CD4-positive, alpha-beta T cell (primary cell): ENCODE measurements at regions not wholly inside any gene's neighbourhood (a gene's known extent, or its start where the extent isn't known, plus 50 kb on each side); places are given as distances from the start of the nearest gene placed in this dataset.

Experiments
- ATAC-seq: fragments of 200-7000 bp; cut with Tn5 transposase; one replicate; pipeline ENCODE4 v1.10.0; 2022; ENCODE audit warnings: mild to moderate bottlenecking; ENCODE audit not compliant: poor library complexity
- CTCF ChIA-PET: fragments of 350-600 bp; sonication (Branson Sonifier 250); formaldehyde crosslinking; loops from one replicate; lab custom pipeline; 2021; ENCODE audit warnings: antibody characterized with exemption, inconsistent platforms; lab: Charles Lee
- POLR2A ChIA-PET: fragments of 350-600 bp; sonication (Branson Sonifier 250); formaldehyde crosslinking; loops from one replicate; lab custom pipeline; 2021; ENCODE audit warnings: antibody characterized with exemption, inconsistent platforms; lab: Charles Lee
- DNase-seq, 14 experiments: peaks; one replicate each; pipeline ENCODE4 v3.0.0-alpha.2; 2013 to 2020; ENCODE audit warnings: mixed read lengths in 2 of 14
- H3K27ac ChIP-seq, 2 donors: one replicate each; pipeline versions ENCODE4 v1.5.1 to v1.7.0; 2013; ENCODE audit warnings: low read length in 2 of 2, low read depth in 1 of 2, mild to moderate bottlenecking in 1 of 2
- H3K27me3 ChIP-seq, 2 experiments: 1 replicate in 1 of 2; 2 replicates in 1 of 2; pipeline versions ENCODE4 v1.6.1 to v1.7.0; 2013; ENCODE audit warnings: low read length in 2 of 2, control low read depth in 1 of 2, mild to moderate bottlenecking in 1 of 2, moderate library complexity in 1 of 2; ENCODE audit not compliant: insufficient read depth in 2 of 2, control insufficient read depth in 1 of 2
- H3K36me3 ChIP-seq: one replicate; pipeline ENCODE4 v1.6.1; 2013; ENCODE audit warnings: low read length, control low read depth; ENCODE audit not compliant: insufficient read depth
- H3K4me1 ChIP-seq: one replicate; pipeline ENCODE4 v1.6.1; 2013; ENCODE audit warnings: low read length, control low read depth; ENCODE audit not compliant: insufficient read depth
- H3K4me3 ChIP-seq: one replicate; pipeline ENCODE4 v1.5.1; 2013; ENCODE audit warnings: mild to moderate bottlenecking, low read length, moderate library complexity
- H3K9me3 ChIP-seq, 2 experiments: 1 replicate in 1 of 2; 2 replicates in 1 of 2; pipeline versions ENCODE4 v1.6.1 to v1.7.0; 2013; ENCODE audit warnings: low read length in 2 of 2, mild to moderate bottlenecking in 2 of 2, control low read depth in 1 of 2, moderate library complexity in 1 of 2; ENCODE audit not compliant: control insufficient read depth in 1 of 2, insufficient read depth in 1 of 2
- H3K27ac Mint-ChIP-seq: one replicate; pipeline ENCODE4 v1.8.0; 2020; ENCODE audit warnings: mixed read lengths
- H3K27me3 Mint-ChIP-seq: one replicate; pipeline ENCODE4 v1.8.0; 2021; ENCODE audit warnings: mixed read lengths
- H3K36me3 Mint-ChIP-seq: one replicate; pipeline ENCODE4 v1.8.0; 2021; ENCODE audit warnings: low read depth, mixed read lengths
- H3K4me1 Mint-ChIP-seq: one replicate; pipeline ENCODE4 v1.8.0; 2021; ENCODE audit warnings: low read depth, mixed read lengths
- H3K4me3 Mint-ChIP-seq: one replicate; pipeline ENCODE4 v1.8.0; 2020; ENCODE audit warnings: mild to moderate bottlenecking, mixed read lengths
- H3K9me3 Mint-ChIP-seq: one replicate; pipeline ENCODE4 v1.8.0; 2020; ENCODE audit warnings: mixed read lengths
- CTCF ChIP-seq: fragments of 200-600 bp; IDR thresholded peaks from one replicate; pipeline ENCODE4 v1.8.0; 2022; ENCODE audit warnings: antibody characterized with exemption, mild to moderate bottlenecking
- intact Hi-C, 2 experiments: fragments of 100-400 bp; cut with DNase I in 1 of 2; cut with micrococcal nuclease in 1 of 2; formaldehyde crosslinking; loops; one replicate each; pipeline versions ENCODE4 v1.15.1 to v1.9.0; 2023 to 2025; cut with DNase I, micrococcal nuclease

GRCh38 chr2:177101930-177102329 is 110.7 kb upstream of the HNRNPA3 start:
- H3K4me1 ChIP-seq = no peaks in the 10 kb centered on the region
- no peak overlapping the region for H3K4me3 ChIP-seq
- intact Hi-C loops = no loop called here
- POLR2A ChIA-PET = no interaction called here
- H3K27ac Mint-ChIP-seq = no peak overlapping the region
- TF ChIP-seq CTCF = no peak
- H3K36me3 ChIP-seq = no peaks in the 10 kb centered on the region
- H3K27me3 ChIP-seq = peaks cover 2 to 4% of the 10 kb centered on the region in 2 experiments
- CTCF ChIA-PET = no interaction called here
- DNase-seq = no peak
- peaks cover 3% of the 10 kb centered on the region for H3K9me3 Mint-ChIP-seq
- peaks cover 0 to 4% of the 10 kb centered on the region in 2 experiments for H3K9me3 ChIP-seq
- peaks cover 14% of the 10 kb centered on the region for H3K27me3 Mint-ChIP-seq
- no peaks in the 10 kb centered on the region for H3K4me1 Mint-ChIP-seq
- H3K27ac ChIP-seq = no peak overlapping the region
- H3K36me3 Mint-ChIP-seq = no peaks in the 10 kb centered on the region
- no peak for ATAC-seq
- no peak overlapping the region for H3K4me3 Mint-ChIP-seq

DNA sequence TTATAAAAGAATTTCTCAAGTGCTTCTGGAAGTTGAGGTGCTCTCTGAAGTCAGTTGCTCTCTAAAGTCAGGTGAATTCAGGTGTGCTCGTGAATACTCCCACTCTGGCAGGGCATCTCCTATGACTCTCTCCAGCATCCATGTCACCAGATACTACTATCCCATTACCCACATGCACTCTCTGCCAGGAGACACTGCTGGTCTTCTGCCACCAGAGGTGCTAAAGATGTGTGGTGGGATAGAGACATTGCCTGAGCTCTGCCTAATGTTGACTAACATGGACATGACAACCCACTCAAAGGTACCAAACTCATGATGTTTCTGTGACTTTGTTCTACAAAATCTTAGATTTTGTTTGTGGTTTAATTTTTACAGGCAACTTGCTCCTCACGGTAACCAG is 106.4 kb upstream of the HNRNPA3 start:
- Histone ChIP-seq H3K4me1 (no peaks in the 10 kb centered on the region), H3K4me3 (no peak overlapping the region), H3K36me3 (no peaks in the 10 kb centered on the region), H3K27ac (no peak overlapping the region), H3K9me3 (peaks cover 0 to 4% of the 10 kb centered on the region in 2 experiments), H3K27me3 (peaks cover 0 to 2% of the 10 kb centered on the region in 2 experiments)
- Mint-ChIP-seq H3K4me3 (no peak overlapping the region), H3K9me3 (peaks cover 3% of the 10 kb centered on the region), H3K27ac (no peak overlapping the region), H3K4me1 (no peaks in the 10 kb centered on the region), H3K36me3 (no peaks in the 10 kb centered on the region), H3K27me3 (peaks cover 33% of the 10 kb centered on the region)
- ChIA-PET POLR2A (no interaction called here), CTCF (no interaction called here)
- no peak for TF ChIP-seq CTCF
- no peak for ATAC-seq
- intact Hi-C loops = no loop called here
- DNase-seq = peak in 1 of 14 experiments; percentile 1

- ATAC-seq (no peak), DNase-seq (no peak)
- TF ChIP-seq CTCF = no peak
- Mint-ChIP-seq H3K9me3 (no peaks in the 10 kb centered on the region), H3K36me3 (no peaks in the 10 kb centered on the region), H3K4me3 (no peak overlapping the region), H3K4me1 (no peaks in the 10 kb centered on the region), H3K27me3 (peaks cover 37% of the 10 kb centered on the region), H3K27ac (no peak overlapping the region)
- no peaks in the 10 kb centered on the region for H3K27me3 ChIP-seq
- intact Hi-C loops = no loop called here
- ChIA-PET POLR2A (no interaction called here), CTCF (no interaction called here)
- no peaks in the 10 kb centered on the region for H3K9me3 ChIP-seq
- H3K27ac ChIP-seq = no peak overlapping the region
- H3K4me3 ChIP-seq = no peak overlapping the region
- no peaks in the 10 kb centered on the region for H3K4me1 ChIP-seq
- H3K36me3 ChIP-seq = no peaks in the 10 kb centered on the region
Observed at GRCh38 chr2:177108890-177109289, 103.7 kb upstream of the HNRNPA3 start.
